A549 (cell line): ENCODE measurements at regions not wholly inside any gene's neighbourhood (a gene's known extent, or its start where the extent isn't known, plus 50 kb on each side); places are given as distances from the start of the nearest gene placed in this dataset.

ENCODE experiments used
- ATAC-seq, 2 experiments: fragments of 200-7000 bp in 1 of 2; fragments of >200 bp in 1 of 2; cut with Nextera tagmentation in 1 of 2; cut with Tn5 transposase in 1 of 2; 3 replicates each; pipeline versions ENCODE4 v1.8.0 to v1.9.1; 2018 to 2020; ENCODE audit warnings: mild to moderate bottlenecking in 1 of 2, moderate library complexity in 1 of 2
- CTCF ChIA-PET: fragments of 300-600 bp; sonication (Branson Sonifier 250); formaldehyde crosslinking; extraction: SDS; loops from one replicate; lab custom pipeline; 2021; ENCODE audit warnings: antibody characterized with exemption, inconsistent platforms; lab: Yijun Ruan, JAX
- POLR2A ChIA-PET: fragments of 350-600 bp; formaldehyde crosslinking; extraction: SDS; loops from one replicate; lab custom pipeline; 2021; ENCODE audit warnings: antibody characterized with exemption, inconsistent platforms; lab: Yijun Ruan, JAX
- DNase-seq, 2 experiments: peaks; one replicate each; pipeline versions ENCODE4 v3.0.0 to v3.0.0-alpha.2; 2011 to 2016; ENCODE audit warnings: low read depth in 1 of 2, low spot score in 1 of 2
- FAIRE-seq: peaks from 2 replicates; lab custom pipeline; 2011; peaks lifted over from hg19 to GRCh38; lab: Jason Lieb, UNC
- H3K27ac ChIP-seq, 2 experiments: fragments of >200 bp; sonication (Bioruptor Twin); formaldehyde crosslinking; 3 replicates each; pipeline ENCODE4 v1.5.1; 2016 to 2017
- H3K4me1 ChIP-seq: fragments of >200 bp; sonication (Bioruptor Twin); formaldehyde crosslinking; 3 replicates; pipeline ENCODE4 v1.6.1; 2016
- H3K4me2 ChIP-seq: fragments of >200 bp; sonication (Bioruptor Twin); formaldehyde crosslinking; 3 replicates; pipeline ENCODE4 v1.6.1; 2016
- H3K4me3 ChIP-seq: fragments of >200 bp; sonication (Bioruptor Twin); formaldehyde crosslinking; 3 replicates; pipeline ENCODE4 v1.5.1; 2016
- H3K9me3 ChIP-seq: fragments of >200 bp; sonication (Bioruptor Twin); formaldehyde crosslinking; 3 replicates; pipeline ENCODE4 v1.6.1; 2016
- BHLHE40 ChIP-seq: IDR thresholded peaks from 2 replicates; pipeline ENCODE4 v1.6.1; 2012; ENCODE audit warnings: low read depth, low read length, inconsistent platforms
- CBX2 ChIP-seq: fragments of 200-600 bp; sonication (generic); IDR thresholded peaks from 2 replicates; pipeline ENCODE4 v1.6.1; 2016; ENCODE audit warnings: low read depth, mild to moderate bottlenecking, borderline replicate concordance
- CEBPB ChIP-seq, 2 experiments: fragments of >200 bp in 1 of 2; sonication (Bioruptor Twin) in 1 of 2; formaldehyde crosslinking in 1 of 2; IDR thresholded peaks; 2 replicates each; pipeline ENCODE4 v1.6.1; 2012 to 2016
- CHD4 ChIP-seq: fragments of 200-600 bp; sonication (generic); IDR thresholded peaks from 2 replicates; pipeline ENCODE4 v1.6.1; 2016; ENCODE audit warnings: antibody characterized with exemption, mild to moderate bottlenecking, borderline replicate concordance
- E2F6 ChIP-seq: IDR thresholded peaks from 2 replicates; pipeline ENCODE4 v1.6.1; 2012; ENCODE audit warnings: low read depth, borderline replicate concordance
- EHF ChIP-seq: fragments of 250-450 bp; sonication (Bioruptor Pico); IDR thresholded peaks from 2 replicates; pipeline ENCODE4 v1.5.0; 2020; ENCODE audit warnings: mild to moderate bottlenecking
- EHMT2 ChIP-seq: fragments of 200-600 bp; sonication (generic); IDR thresholded peaks from 2 replicates; pipeline ENCODE4 v1.6.1; 2016; ENCODE audit warnings: antibody characterized with exemption, low read depth, mild to moderate bottlenecking, moderate library complexity
- ESRRA ChIP-seq: fragments of 150-350 bp; IDR thresholded peaks from 2 replicates; pipeline ENCODE4 v1.6.1; 2014; ENCODE audit warnings: mild to moderate bottlenecking, low read length, borderline replicate concordance
- FOSB ChIP-seq: fragments of 250-450 bp; sonication (Bioruptor Pico); IDR thresholded peaks from 2 replicates; pipeline ENCODE4 v1.5.0; 2020; ENCODE audit warnings: mild to moderate bottlenecking, moderate library complexity
- FOXS1 ChIP-seq: fragments of 250-450 bp; sonication (Bioruptor Pico); IDR thresholded peaks from 2 replicates; pipeline ENCODE4 v1.5.0; 2020; ENCODE audit warnings: mild to moderate bottlenecking, moderate library complexity
- HEYL ChIP-seq: fragments of 250-450 bp; sonication (Bioruptor Pico); IDR thresholded peaks from 2 replicates; pipeline ENCODE4 v1.8.0; 2021; ENCODE audit warnings: mild to moderate bottlenecking, moderate library complexity
- HOXA7 ChIP-seq: fragments of 250-450 bp; sonication (Bioruptor Pico); IDR thresholded peaks from 2 replicates; pipeline ENCODE4 v1.5.0; 2020; ENCODE audit warnings: mild to moderate bottlenecking, moderate library complexity
- HOXB13 ChIP-seq: fragments of 250-450 bp; sonication (Bioruptor Pico); IDR thresholded peaks from 2 replicates; pipeline ENCODE4 v1.5.0; 2020; ENCODE audit warnings: low read depth, mild to moderate bottlenecking, moderate library complexity
- HOXB5 ChIP-seq: fragments of 250-450 bp; sonication (Bioruptor Pico); IDR thresholded peaks from 2 replicates; pipeline ENCODE4 v1.5.0; 2020; ENCODE audit warnings: mild to moderate bottlenecking, moderate library complexity
- JUN ChIP-seq, 2 experiments: fragments of >200 bp; sonication (Bioruptor Twin); formaldehyde crosslinking; IDR thresholded peaks; 2 replicates in 1 of 2; 3 replicates in 1 of 2; pipeline ENCODE4 v1.6.1; 2016 to 2017
- MAFK ChIP-seq: fragments of 450-650 bp; IDR thresholded peaks from 2 replicates; pipeline ENCODE4 v1.6.1; 2014; ENCODE audit not compliant: partially characterized antibody
- MAX ChIP-seq: IDR thresholded peaks from 2 replicates; pipeline ENCODE4 v1.6.1; 2012
- NR3C1 ChIP-seq: fragments of >200 bp; sonication (Bioruptor Twin); formaldehyde crosslinking; IDR thresholded peaks from 3 replicates; pipeline ENCODE4 v1.6.1; 2017
- POLR2AphosphoS2 ChIP-seq: conservative IDR thresholded peaks from 2 replicates; pipeline ENCODE4 v1.6.1; 2012; ENCODE audit warnings: low read length, improper control_type of control experiment, inconsistent platforms
- RARB ChIP-seq: fragments of 250-450 bp; sonication (Bioruptor Pico); IDR thresholded peaks from 2 replicates; pipeline ENCODE4 v1.8.0; 2021; ENCODE audit warnings: mild to moderate bottlenecking, moderate library complexity
- REST ChIP-seq: fragments of 200-600 bp; sonication (generic); IDR thresholded peaks from 2 replicates; pipeline ENCODE4 v1.6.1; 2016; ENCODE audit warnings: antibody characterized with exemption, mild to moderate bottlenecking, moderate library complexity
- SMC3 ChIP-seq: fragments of >200 bp; sonication (Bioruptor Twin); formaldehyde crosslinking; IDR thresholded peaks from 3 replicates; pipeline ENCODE4 v1.6.1; 2018; ENCODE audit warnings: inconsistent platforms
- SREBF2 ChIP-seq: fragments of 450-650 bp; IDR thresholded peaks from 2 replicates; pipeline ENCODE4 v1.6.1; 2014; ENCODE audit warnings: mild to moderate bottlenecking, moderate library complexity
- TFCP2L1 ChIP-seq: fragments of 250-450 bp; sonication (Bioruptor Pico); IDR thresholded peaks from 2 replicates; pipeline ENCODE4 v1.5.0; 2021; ENCODE audit warnings: mild to moderate bottlenecking
- TP53 ChIP-seq: fragments of 250-450 bp; sonication (Bioruptor Pico); IDR thresholded peaks from 2 replicates; pipeline ENCODE4 v1.5.0; 2021; ENCODE audit warnings: mild to moderate bottlenecking, moderate library complexity
- USF2 ChIP-seq: fragments of 450-650 bp; IDR thresholded peaks from 2 replicates; pipeline ENCODE4 v1.6.1; 2014; ENCODE audit warnings: antibody characterized with exemption
- ZC3H11A ChIP-seq: fragments of 450-650 bp; IDR thresholded peaks from 2 replicates; pipeline ENCODE4 v1.6.1; 2014; ENCODE audit warnings: antibody characterized with exemption, mild to moderate bottlenecking
- ZFP36 ChIP-seq: fragments of 450-650 bp; IDR thresholded peaks from 2 replicates; pipeline ENCODE4 v1.6.1; 2014; ENCODE audit warnings: borderline replicate concordance; ENCODE audit not compliant: partially characterized antibody
- ZNF302 ChIP-seq: fragments of 250-450 bp; sonication (Bioruptor Pico); IDR thresholded peaks from 2 replicates; pipeline ENCODE4 v1.9.0; 2021; ENCODE audit warnings: inconsistent platforms, mild to moderate bottlenecking, moderate library complexity
- ZSCAN20 ChIP-seq: fragments of 250-450 bp; sonication (Bioruptor Pico); IDR thresholded peaks from 2 replicates; pipeline ENCODE4 v1.8.0; 2022; ENCODE audit warnings: mild to moderate bottlenecking, moderate library complexity
- WGBS: methylation state at CpG from one replicate; pipeline ENCODE4 v1.1.6; 2017; ENCODE audit errors: missing lambda C conversion rate; 5-methylcytosine and 5-hydroxymethylcytosine counted together
- TF ChIP-seq, protein P1 (sequence below): fragments of >200 bp; sonication (Bioruptor Twin); formaldehyde crosslinking; IDR thresholded peaks from 3 replicates; pipeline ENCODE4 v1.5.1; 2016
- TF ChIP-seq, protein P2 (sequence below): fragments of >200 bp; sonication (Bioruptor Twin); formaldehyde crosslinking; IDR thresholded peaks from 2 replicates; pipeline ENCODE4 v1.6.1; 2016

GRCh38 chr5:34587355-34588241 lies 68.5 kb upstream of the RAI14 start:
- peak overlapping the region; percentile 97 to 98 for H3K27ac ChIP-seq
- DNase-seq (peak; percentile 60 to 80), ATAC-seq (peak in 1 of 2 experiments; percentile 19; a peak in 3 of 6 replicates), FAIRE-seq (no peak)
- H3K9me3 ChIP-seq: peaks cover 5% of the 10 kb centered on the region; the same call in 1 of the 3 replicates
- POLR2A ChIA-PET: interaction anchor here (1.2 to 4.6 kb wide), 6 partner anchors 11 to 99 kb away, joined by 3 to 67 read pairs (median 26); partner anchors contain the start of gene RAI14
- H3K4me2 ChIP-seq: peak overlapping the region; percentile 86
- CTCF ChIA-PET: interaction anchor here (0.6 to 8.8 kb wide), 7 partner anchors 62 to 311 kb away, joined by 3 to 49 read pairs (median 3); no protein-coding TSS in a partner anchor
- peak overlapping the region; percentile 22; the same call in 2 of the 3 replicates for H3K4me3 ChIP-seq
- H3K4me1 ChIP-seq: peaks cover 56% of the 10 kb centered on the region
- WGBS: 2% methylated on average over 6 of the region's 6 CpGs
- TF ChIP-seq FOSB (CRISPR knock-in tag) (0 out of 2 replicates have a peak, but pooled peaks have one; percentile 38), HOXA7 (CRISPR knock-in tag) (peak; percentile 14; the same call in 1 of the 2 replicates), JUN (IDR thresholded peaks at IDR 0.05) (peak; percentile 39 to 70; a peak in 2 of 5 replicates), HOXB5 (CRISPR knock-in tag) (peak; percentile 11), ZSCAN20 (no peak), MAX (peak; percentile 25; the same call in 1 of the 2 replicates), ESRRA (no peak), ZC3H11A (no peak), BHLHE40 (no peak), TP53 (CRISPR knock-in tag) (no peak), USF2 (no peak), E2F6 (no peak), ZFP36 (no peak), NR3C1 (no peak), EHMT2 (no peak), CEBPB (IDR thresholded peaks at IDR 0.05) (peak in 1 of 2 experiments; percentile 49; a peak in 1 of 4 replicates), SREBF2 (no peak), CBX2 (no peak), CHD4 (no peak), EHF (CRISPR knock-in tag) (no peak), SMC3 (no peak), HEYL (CRISPR knock-in tag) (no peak), RARB (CRISPR knock-in tag) (peak; percentile 38; the same call in 1 of the 2 replicates), TFCP2L1 (CRISPR knock-in tag) (no peak), MAFK (peak; percentile 96), ZNF302 (CRISPR knock-in tag) (no peak), REST (no peak), FOXS1 (CRISPR knock-in tag) (peak; percentile 21; the same call in 1 of the 2 replicates), POLR2AphosphoS2 (no peak), HOXB13 (CRISPR knock-in tag) (peak; percentile 50; the same call in 1 of the 2 replicates)
- TF ChIP-seq, protein P1, sequence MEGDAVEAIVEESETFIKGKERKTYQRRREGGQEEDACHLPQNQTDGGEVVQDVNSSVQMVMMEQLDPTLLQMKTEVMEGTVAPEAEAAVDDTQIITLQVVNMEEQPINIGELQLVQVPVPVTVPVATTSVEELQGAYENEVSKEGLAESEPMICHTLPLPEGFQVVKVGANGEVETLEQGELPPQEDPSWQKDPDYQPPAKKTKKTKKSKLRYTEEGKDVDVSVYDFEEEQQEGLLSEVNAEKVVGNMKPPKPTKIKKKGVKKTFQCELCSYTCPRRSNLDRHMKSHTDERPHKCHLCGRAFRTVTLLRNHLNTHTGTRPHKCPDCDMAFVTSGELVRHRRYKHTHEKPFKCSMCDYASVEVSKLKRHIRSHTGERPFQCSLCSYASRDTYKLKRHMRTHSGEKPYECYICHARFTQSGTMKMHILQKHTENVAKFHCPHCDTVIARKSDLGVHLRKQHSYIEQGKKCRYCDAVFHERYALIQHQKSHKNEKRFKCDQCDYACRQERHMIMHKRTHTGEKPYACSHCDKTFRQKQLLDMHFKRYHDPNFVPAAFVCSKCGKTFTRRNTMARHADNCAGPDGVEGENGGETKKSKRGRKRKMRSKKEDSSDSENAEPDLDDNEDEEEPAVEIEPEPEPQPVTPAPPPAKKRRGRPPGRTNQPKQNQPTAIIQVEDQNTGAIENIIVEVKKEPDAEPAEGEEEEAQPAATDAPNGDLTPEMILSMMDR: no peak
- TF ChIP-seq, protein P2, sequence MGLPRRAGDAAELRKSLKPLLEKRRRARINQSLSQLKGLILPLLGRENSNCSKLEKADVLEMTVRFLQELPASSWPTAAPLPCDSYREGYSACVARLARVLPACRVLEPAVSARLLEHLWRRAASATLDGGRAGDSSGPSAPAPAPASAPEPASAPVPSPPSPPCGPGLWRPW: no peak
